Activated T-cell treated with anti-CD3 and anti-CD28 coated beads, Interleukin-2, amount 50 U/mL, for 48 hours (primary cell): ENCODE measurements at regions not wholly inside any gene's neighbourhood (a gene's known extent, or its start where the extent isn't known, plus 50 kb on each side); places are given as distances from the start of the nearest gene placed in this dataset.

Experiments
- DNase-seq, 2 experiments: peaks; one replicate each; pipeline ENCODE4 v3.0.0-alpha.2; 2020

DNA sequence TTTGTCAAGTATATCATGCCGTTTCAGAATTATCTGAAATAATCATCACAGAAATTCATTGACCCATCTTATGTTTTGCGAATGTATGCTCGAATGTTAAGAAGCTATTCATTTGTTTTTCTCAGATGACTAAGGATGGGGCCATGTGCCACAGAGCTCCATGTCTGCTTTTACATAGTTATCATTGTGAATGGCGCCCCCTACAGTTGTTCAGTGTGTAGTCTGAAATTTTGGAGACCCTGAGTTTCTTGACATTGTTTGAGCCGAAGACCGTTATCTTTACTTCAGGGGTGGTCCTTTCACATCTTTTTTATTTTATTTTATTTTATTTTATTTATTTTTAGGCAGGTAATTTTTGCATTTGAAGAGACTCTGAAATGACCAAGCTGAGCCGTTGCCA is 972.0 kb upstream of the RBFOX1 start:
- no peak for DNase-seq

DNA sequence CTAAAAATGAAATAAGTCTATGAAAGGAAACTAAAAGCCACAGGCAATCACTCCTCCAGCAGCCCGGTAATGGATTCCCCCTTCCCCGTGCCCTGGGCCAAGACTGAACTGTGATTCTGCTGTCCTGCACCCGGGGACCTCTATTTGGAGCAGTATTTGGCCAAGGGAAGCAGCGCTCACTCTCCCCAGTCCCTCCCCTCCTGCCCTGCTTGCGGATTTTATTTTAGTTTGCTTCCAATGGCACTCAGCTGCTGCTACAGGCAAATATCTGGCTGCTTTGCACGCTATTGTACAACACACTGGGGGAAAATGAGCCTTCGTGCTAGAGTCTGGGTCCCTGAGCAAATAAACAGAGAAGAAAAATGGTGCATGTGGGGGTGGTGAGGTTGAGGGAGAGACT is 975.7 kb upstream of the RBFOX1 start:
- no peak for DNase-seq

- no peak for DNase-seq
Observed at GRCh38 chr16:6349725-6350124, 982.9 kb upstream of the RBFOX1 start.

DNA sequence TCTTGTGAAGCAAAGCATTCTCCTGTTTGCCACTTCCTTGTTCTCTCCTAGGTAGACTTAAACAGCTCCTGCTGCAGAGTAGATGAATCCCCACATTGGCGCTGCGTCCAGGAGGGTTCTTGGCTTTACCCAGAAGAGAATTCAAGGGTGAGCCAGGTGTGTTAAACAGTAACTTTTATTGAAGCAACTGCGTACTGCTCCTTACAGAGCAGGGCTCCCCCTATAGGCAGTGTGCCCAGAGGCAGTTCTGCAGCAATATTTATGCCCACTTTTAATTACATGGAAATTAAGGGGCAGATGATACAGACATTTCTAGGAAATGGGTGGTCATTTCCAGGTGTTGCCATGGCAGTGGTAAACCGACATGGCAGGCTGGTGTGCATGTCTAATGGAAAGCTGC is 987.6 kb upstream of the RBFOX1 start:
- no peak for DNase-seq

GRCh38 chr16:6343157-6343556 is 989.5 kb upstream of the RBFOX1 start:
- no peak for DNase-seq

GRCh38 chr16:6341981-6342380 is 990.7 kb upstream of the RBFOX1 start:
- no peak for DNase-seq

DNA sequence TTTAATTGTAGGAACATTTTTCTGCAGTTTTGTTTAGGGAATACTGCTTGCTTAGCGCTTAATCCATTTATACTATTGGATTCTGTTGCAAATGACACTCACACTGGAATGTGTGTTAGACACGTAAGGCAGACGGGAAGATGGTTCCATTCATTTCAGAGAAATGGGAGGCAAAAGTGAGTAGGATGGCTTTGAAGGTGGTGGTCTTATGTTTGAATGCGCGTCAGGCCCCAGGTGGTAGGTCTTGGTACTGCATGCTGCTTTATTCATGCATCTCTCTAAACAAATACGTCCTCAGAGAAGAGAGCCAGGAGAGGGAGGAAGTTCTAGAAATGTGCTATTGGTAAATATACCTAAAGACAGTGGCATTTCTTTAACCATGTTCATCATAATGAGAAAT is 997.6 kb upstream of the RBFOX1 start:
- DNase-seq: peak in 1 of 2 experiments; percentile 18

DNA sequence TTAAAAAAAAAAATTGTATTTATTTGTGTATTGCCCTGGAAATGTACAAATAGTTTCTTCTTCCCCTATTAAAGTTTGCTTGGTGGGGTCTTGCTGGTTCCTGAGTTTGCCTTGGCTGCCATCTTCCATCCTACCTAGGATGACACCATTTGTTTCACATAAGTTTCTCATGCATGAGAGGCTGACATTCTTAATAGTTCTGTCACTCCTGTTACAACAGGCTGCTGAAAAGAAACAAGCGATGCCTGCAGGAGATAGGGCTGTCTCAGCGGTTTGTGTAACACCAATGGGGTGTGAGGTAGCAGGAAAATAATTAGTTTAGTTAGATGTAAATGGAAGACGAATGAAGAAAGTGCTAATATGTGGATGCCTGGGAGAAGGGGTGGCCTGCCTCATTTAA is 1000.9 kb upstream of the RBFOX1 start:
- DNase-seq: no peak

GRCh38 chr16:6317934-6318333 is 1014.7 kb upstream of the RBFOX1 start:
- no peak for DNase-seq

GRCh38 chr16:6309271-6309670 is 1023.4 kb upstream of the RBFOX1 start:
- no peak for DNase-seq

GRCh38 chr16:6308176-6308575 is 1024.5 kb upstream of the RBFOX1 start:
- DNase-seq: no peak

- no peak for DNase-seq
Observed at GRCh38 chr16:6300523-6300922, 1032.1 kb upstream of the RBFOX1 start.

DNA sequence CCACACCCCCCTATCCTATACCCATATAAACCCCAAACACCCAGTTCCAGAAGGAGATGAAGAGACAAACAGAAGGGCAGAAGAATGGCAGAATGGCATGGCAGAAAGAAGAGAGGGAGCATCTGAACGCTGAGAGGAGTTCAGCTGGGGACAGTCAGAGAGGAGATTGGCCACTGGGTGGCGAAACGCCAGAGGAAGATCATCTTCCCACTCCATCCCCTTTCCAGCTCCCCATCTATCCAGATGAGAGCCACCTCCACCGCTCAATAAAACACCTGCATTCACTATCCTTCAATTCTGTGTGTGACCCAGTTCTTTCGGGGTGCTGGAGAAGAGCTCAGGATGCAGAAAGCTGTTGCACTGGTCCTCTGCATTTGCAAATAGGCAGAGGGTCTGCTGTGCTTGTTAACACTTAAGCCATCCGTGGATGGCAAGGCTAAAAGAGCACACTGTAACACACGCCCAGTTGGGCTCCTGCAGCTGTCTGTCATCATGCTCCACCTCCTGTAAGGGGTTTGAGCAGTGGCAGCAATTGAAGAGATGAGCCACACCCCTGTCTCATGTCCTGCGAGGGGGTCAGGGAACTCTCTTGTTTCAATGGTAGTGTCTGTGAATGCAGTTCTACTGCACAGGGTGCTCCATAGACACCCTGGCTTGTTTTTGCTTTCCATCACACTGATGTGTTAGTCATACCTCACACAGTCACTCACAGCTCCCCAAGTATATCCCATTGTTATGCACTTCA is 1034.8 kb upstream of the RBFOX1 start:
- no peak for DNase-seq

DNA sequence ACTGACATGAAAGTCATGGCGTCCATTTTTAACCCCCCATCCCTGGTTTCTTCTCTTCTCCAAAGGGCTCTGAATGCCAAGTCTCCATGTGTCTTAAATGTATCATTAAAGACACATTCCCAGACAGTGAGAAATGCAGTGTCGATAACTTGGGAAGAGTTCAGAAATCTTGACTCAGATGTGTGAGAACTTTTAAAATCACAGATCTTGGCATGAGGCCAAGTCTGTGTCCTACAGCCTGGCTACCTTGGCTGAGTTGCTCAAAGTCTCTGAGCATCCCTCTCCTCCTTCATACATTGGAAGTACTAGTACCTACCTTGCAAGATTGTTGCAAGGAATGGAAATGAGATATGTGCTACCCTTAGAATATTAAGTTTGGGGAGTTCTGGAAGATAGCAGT is 1046.5 kb upstream of the RBFOX1 start:
- DNase-seq: no peak

DNA sequence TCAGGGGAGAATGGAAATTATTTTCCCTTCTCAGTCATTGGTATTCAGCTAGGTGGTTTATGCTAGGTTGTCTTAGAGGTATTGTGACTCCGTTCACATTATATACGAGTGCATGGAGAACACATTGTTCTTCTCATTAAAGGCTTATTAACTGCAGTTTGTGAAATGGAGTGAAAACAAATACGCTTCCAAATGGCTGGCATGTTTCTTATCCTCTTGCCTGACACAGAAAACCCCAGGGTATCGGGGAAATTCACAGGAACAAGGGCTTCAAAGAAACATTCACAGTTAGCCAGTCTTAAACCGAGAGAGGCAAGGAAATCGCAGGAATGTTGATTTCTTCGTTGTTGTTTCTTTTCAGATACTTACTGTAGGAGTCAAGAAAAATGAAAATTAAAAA is 1047.9 kb upstream of the RBFOX1 start:
- no peak for DNase-seq

DNA sequence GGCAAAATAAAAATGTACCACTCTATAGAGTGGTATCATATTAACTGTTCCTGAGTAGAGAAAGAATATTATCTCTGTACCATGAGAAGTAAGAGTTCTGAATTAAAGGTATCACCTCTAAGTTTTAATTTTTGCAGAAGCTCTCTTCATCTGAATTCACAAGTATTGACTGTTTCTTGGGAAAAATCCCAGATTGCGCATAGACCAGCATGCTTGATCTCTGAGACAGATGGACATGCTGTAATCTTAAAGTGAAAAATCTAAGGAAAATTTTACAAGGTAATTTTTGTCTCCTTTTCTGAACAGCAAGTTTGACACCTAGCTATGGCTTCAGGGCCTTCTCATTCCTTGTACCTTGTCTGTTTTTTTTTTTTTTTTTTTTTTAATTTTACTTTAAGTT is 1050.7 kb upstream of the RBFOX1 start:
- DNase-seq: no peak

GRCh38 chr16:6281274-6281673 is 1051.4 kb upstream of the RBFOX1 start:
- DNase-seq: no peak

GRCh38 chr16:6280055-6280454 is 1052.6 kb upstream of the RBFOX1 start:
- DNase-seq: no peak

- no peak for DNase-seq
Observed at GRCh38 chr16:6279286-6279685, 1053.4 kb upstream of the RBFOX1 start.

- no peak for DNase-seq
Observed at GRCh38 chr16:6274351-6274750, 1058.3 kb upstream of the RBFOX1 start.

GRCh38 chr16:6267682-6268081 is 1065.0 kb upstream of the RBFOX1 start:
- no peak for DNase-seq

DNA sequence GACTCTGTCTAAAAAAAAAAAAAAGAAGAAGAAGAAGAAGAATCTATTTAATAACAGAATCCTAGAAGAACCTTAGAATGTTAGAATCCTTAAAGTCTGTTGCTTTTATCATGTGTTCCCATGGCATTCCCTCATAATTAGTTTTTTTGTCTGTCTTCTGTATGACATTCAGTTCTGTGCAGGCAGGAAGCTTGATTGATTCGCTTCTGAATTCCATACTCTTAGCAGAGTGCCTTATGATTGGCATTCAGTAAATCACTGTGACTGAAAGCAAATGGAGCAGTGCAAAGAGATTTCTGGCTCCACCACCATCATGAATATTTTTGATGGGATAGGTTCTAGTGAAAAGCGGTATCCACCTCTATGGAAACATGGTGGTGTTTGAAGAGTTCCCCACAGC is 1065.9 kb upstream of the RBFOX1 start:
- DNase-seq: no peak

DNA sequence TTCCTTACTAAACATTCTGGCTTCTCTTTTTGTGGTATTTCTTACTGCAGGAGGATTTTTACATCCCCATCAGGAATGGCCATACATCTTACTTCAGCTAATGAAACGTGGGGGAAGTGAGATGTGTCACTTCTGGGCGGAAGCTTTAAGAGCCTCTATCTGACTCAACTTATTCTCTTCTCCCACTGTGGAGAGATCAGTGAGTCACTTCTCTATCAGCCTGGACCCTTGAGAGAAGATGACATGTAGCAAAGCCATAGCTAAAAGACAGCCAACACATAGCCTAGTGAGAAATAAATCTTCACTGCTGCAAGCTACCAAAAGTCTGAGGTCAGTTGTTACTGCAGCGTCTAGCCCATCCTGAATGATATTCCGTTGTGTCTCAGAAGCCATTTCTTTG is 1066.7 kb upstream of the RBFOX1 start:
- DNase-seq: no peak

DNA sequence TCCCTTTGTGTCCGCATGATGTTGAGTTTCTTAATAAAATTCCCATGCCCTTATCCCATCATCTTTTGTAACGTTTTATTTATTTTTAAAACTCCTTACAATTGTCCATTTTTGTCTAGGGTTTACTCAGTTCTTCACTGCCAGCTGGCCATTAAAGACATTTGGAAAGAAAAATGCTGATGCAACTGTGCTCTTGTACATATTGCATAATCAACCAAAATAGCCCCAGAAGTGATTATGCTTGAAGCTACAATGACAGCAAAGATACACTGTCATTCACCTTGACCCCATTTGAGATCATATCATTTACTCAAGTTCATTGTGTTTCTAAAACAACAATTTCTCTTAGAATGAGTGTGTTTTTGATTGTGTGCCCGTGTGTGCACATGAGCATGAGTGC is 1074.6 kb upstream of the RBFOX1 start:
- DNase-seq: no peak

DNA sequence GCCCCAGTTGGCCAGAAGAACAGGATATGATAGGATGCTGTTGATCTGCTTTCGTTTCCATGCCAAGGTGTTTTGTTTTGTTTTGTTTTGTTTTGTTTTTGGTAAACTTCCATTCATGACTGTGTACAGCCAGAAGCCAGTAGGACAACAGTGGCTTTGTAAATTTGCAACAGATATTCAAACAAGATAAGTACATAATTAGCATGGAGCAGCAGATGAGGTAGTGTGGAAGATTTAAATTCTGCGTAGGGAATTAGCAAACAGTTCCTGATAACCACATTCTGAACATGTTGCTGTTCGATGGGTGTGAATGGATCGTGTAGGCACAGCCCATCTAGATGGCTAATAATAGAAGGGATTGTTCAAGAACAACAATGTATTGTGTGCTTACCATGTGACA is 1080.1 kb upstream of the RBFOX1 start:
- DNase-seq: no peak

- DNase-seq: no peak
Observed at GRCh38 chr16:6250511-6250910, 1082.1 kb upstream of the RBFOX1 start.
